Testis (tissue), 2 donors: ENCODE measurements at regions not wholly inside any gene's neighbourhood (a gene's known extent, or its start where the extent isn't known, plus 50 kb on each side); places are given as distances from the start of the nearest gene placed in this dataset.

Source experiments
- POLR2A ChIP-seq: fragments of 450-650 bp; IDR thresholded peaks from one replicate; pipeline ENCODE4 v1.6.1; 2017; ENCODE audit warnings: antibody characterized with exemption, mild to moderate bottlenecking, moderate library complexity
- TF ChIP-seq, protein P1 (sequence below), 3 experiments: fragments of 450-650 bp in 2 of 3; fragments of 200-600 bp in 1 of 3; sonication (generic) in 1 of 3; IDR thresholded peaks; one replicate each; pipeline ENCODE4 v1.5.1; 2016 to 2019; ENCODE audit warnings: antibody characterized with exemption in 3 of 3, mild to moderate bottlenecking in 2 of 3, moderate library complexity in 1 of 3

GRCh38 chr4:29900336-29900735, 819.8 kb upstream of the PCDH7 start:
- TF ChIP-seq, protein P1, sequence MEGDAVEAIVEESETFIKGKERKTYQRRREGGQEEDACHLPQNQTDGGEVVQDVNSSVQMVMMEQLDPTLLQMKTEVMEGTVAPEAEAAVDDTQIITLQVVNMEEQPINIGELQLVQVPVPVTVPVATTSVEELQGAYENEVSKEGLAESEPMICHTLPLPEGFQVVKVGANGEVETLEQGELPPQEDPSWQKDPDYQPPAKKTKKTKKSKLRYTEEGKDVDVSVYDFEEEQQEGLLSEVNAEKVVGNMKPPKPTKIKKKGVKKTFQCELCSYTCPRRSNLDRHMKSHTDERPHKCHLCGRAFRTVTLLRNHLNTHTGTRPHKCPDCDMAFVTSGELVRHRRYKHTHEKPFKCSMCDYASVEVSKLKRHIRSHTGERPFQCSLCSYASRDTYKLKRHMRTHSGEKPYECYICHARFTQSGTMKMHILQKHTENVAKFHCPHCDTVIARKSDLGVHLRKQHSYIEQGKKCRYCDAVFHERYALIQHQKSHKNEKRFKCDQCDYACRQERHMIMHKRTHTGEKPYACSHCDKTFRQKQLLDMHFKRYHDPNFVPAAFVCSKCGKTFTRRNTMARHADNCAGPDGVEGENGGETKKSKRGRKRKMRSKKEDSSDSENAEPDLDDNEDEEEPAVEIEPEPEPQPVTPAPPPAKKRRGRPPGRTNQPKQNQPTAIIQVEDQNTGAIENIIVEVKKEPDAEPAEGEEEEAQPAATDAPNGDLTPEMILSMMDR (IDR thresholded peaks at IDR 0.05) = no peak
- no peak for TF ChIP-seq POLR2A
